SH-SY5Y (cell line): ENCODE measurements at regions not wholly inside any gene's neighbourhood (a gene's known extent, or its start where the extent isn't known, plus 50 kb on each side); places are given as distances from the start of the nearest gene placed in this dataset.

Experiments
- GATA2 ChIP-seq: IDR thresholded peaks from 2 replicates; pipeline ENCODE4 v1.6.1; 2011; ENCODE audit warnings: mild to moderate bottlenecking, low read depth, low read length
- GATA3 ChIP-seq: IDR thresholded peaks from 2 replicates; pipeline ENCODE4 v1.6.1; 2011; ENCODE audit warnings: low read depth, mild to moderate bottlenecking, low read length, moderate library complexity

GRCh38 chr4:177607111-177607573 lies 164.9 kb upstream of the AGA start:
- TF ChIP-seq GATA2 (no peak), GATA3 (no peak)
